ENCODE measurements at regions not wholly inside any gene's neighbourhood (a gene's known extent, or its start where the extent isn't known, plus 50 kb on each side); places are given as distances from the start of the nearest gene placed in this dataset.

- Histone ChIP-seq H3K4me3 (no peak overlapping the region), H3K27me3 (ENCODE audit: insufficient read depth) (no peaks in the 10 kb centered on the region), H2AFZ (no peak overlapping the region), H3K36me3 (ENCODE audit: insufficient read depth) (no peaks in the 10 kb centered on the region), H3K9me2 (ENCODE audit: insufficient read depth) (no peaks in the 10 kb centered on the region), H3K4me1 (ENCODE audit: insufficient read depth) (no peaks in the 10 kb centered on the region), H3F3A (replicated peaks; ENCODE audit: low read depth) (no peaks in the 10 kb centered on the region), H3K79me2 (replicated peaks; ENCODE audit: insufficient read depth) (no peaks in the 10 kb centered on the region), H3K27ac (ENCODE audit: low read depth) (no peak overlapping the region), H3K4me2 (no peak overlapping the region), H4K20me1 (replicated peaks; ENCODE audit: insufficient read depth) (no peaks in the 10 kb centered on the region)
- ATAC-seq (no peak), DNase-seq (ENCODE audit: low spot score) (no peak)
- Mint-ChIP-seq H3K27me3 (ENCODE audit: insufficient read depth, low read depth, poor library complexity) (no peaks in the 10 kb centered on the region), H3K36me3 (ENCODE audit: low read depth) (no peaks in the 10 kb centered on the region), H3K4me1 (peaks cover 16% of the 10 kb centered on the region), H3K4me3 (no peak overlapping the region), H3K9me3 (no peaks in the 10 kb centered on the region), H3K27ac (no peak overlapping the region)
- TF ChIP-seq NANOG (IDR thresholded peaks at IDR 0.05; ENCODE audit: borderline replicate concordance) (no peak), CTCF (conservative IDR thresholded peaks at IDR 0.05; ENCODE audit: low read depth in 2 of 2) (no peak), REST (IDR thresholded peaks at IDR 0.05; ENCODE audit: unreplicated experiment) (no peak), ZNF462 (CRISPR knock-in tag; IDR thresholded peaks at IDR 0.05) (no peak), EZH2 (IDR thresholded peaks at IDR 0.05; ENCODE audit: low read depth, unreplicated experiment) (no peak), ZNF331 (CRISPR knock-in tag; IDR thresholded peaks at IDR 0.05; ENCODE audit: low read depth) (no peak), STAT1 (IDR thresholded peaks at IDR 0.05; ENCODE audit: unreplicated experiment) (no peak), ZNF114 (CRISPR knock-in tag; IDR thresholded peaks at IDR 0.05) (no peak), ETS1 (IDR thresholded peaks at IDR 0.05) (no peak), POLR2AphosphoS5 (IDR thresholded peaks at IDR 0.05; ENCODE audit: low read depth) (no peak), JUNB (IDR thresholded peaks at IDR 0.05; ENCODE audit: unreplicated experiment) (no peak), CREB1 (CRISPR knock-in tag; IDR thresholded peaks at IDR 0.05; ENCODE audit: low read depth) (no peak), EZH2phosphoT487 (IDR thresholded peaks at IDR 0.05; ENCODE audit: unreplicated experiment) (no peak)
These were observed 710.8 kb upstream of the PCDH20 start for GRCh38 chr13:62126400-62126799.

Measured in GM23338 (cell line).